ENCODE measurements at regions not wholly inside any gene's neighbourhood (a gene's known extent, or its start where the extent isn't known, plus 50 kb on each side); places are given as distances from the start of the nearest gene placed in this dataset.

- Histone ChIP-seq H3F3A (ENCODE audit: control insufficient read depth, insufficient read depth) (no peaks in the 10 kb centered on the region), H3K4me3 (ENCODE audit: low read length) (no peak overlapping the region), H3K9me3 (ENCODE audit: control insufficient read depth, insufficient read depth, low read length) (no peaks in the 10 kb centered on the region), H3K27me3 (ENCODE audit: control insufficient read depth, low read length) (no peaks in the 10 kb centered on the region), H3K4me2 (ENCODE audit: low read length) (no peak overlapping the region), H4K20me1 (ENCODE audit: control insufficient read depth, insufficient read depth, low read depth, low read length) (no peaks in the 10 kb centered on the region), H3K36me3 (ENCODE audit: control insufficient read depth, low read length) (no peaks in the 10 kb centered on the region), H3K9me2 (replicated peaks; ENCODE audit: control insufficient read depth, low read length) (no peaks in the 10 kb centered on the region), H3K4me1 (ENCODE audit: control insufficient read depth, low read length) (no peaks in the 10 kb centered on the region), H3K79me2 (ENCODE audit: control insufficient read depth, low read length) (no peaks in the 10 kb centered on the region), H3K27ac (ENCODE audit: low read depth, low read length) (no peak overlapping the region)
- TF ChIP-seq CTCF (IDR thresholded peaks at IDR 0.05; ENCODE audit: low read depth, low read length, poor library complexity, severe bottlenecking) (no peak), EZH2phosphoT487 (IDR thresholded peaks at IDR 0.05; ENCODE audit: borderline replicate concordance, low read length) (no peak)
Measured at GRCh38 chr13:105168295-105168694, 1367.2 kb downstream of the EFNB2 start.

- H3K79me2 ChIP-seq (ENCODE audit: control insufficient read depth, low read length), result no peaks in the 10 kb centered on the region
Measured at GRCh38 chr13:105167385-105167784, 1368.1 kb downstream of the EFNB2 start.

GRCh38 chr13:105165449-105166125 lies 1369.9 kb downstream of the EFNB2 start:
- no peak overlapping the region for H3K4me2 ChIP-seq (ENCODE audit: low read length)
- H4K20me1 ChIP-seq (ENCODE audit: control insufficient read depth, insufficient read depth, low read depth, low read length), result no peaks in the 10 kb centered on the region
- H3F3A ChIP-seq (ENCODE audit: control insufficient read depth, insufficient read depth), result no peaks in the 10 kb centered on the region
- H3K4me1 ChIP-seq (ENCODE audit: control insufficient read depth, low read length), result no peaks in the 10 kb centered on the region
- no peaks in the 10 kb centered on the region for H3K79me2 ChIP-seq (ENCODE audit: control insufficient read depth, low read length)
- no peaks in the 10 kb centered on the region for H3K9me2 ChIP-seq (replicated peaks; ENCODE audit: control insufficient read depth, low read length)
- no peak overlapping the region for H3K4me3 ChIP-seq (ENCODE audit: low read length)
- no peak for TF ChIP-seq CTCF (IDR thresholded peaks at IDR 0.05; ENCODE audit: low read depth, low read length, poor library complexity, severe bottlenecking)
- TF ChIP-seq EZH2phosphoT487 (IDR thresholded peaks at IDR 0.05; ENCODE audit: borderline replicate concordance, low read length), result no peak
- H3K27me3 ChIP-seq (ENCODE audit: control insufficient read depth, low read length), result no peaks in the 10 kb centered on the region
- H3K27ac ChIP-seq (ENCODE audit: low read depth, low read length), result no peak overlapping the region
- no peaks in the 10 kb centered on the region for H3K9me3 ChIP-seq (ENCODE audit: control insufficient read depth, insufficient read depth, low read length)
- H3K36me3 ChIP-seq (ENCODE audit: control insufficient read depth, low read length), result no peaks in the 10 kb centered on the region

More at GRCh38 chr13:105167385-105167784, 1368.1 kb downstream of the EFNB2 start:
- no peaks in the 10 kb centered on the region for H3K9me3 ChIP-seq (ENCODE audit: control insufficient read depth, insufficient read depth, low read length)
- no peaks in the 10 kb centered on the region for H3K27me3 ChIP-seq (ENCODE audit: control insufficient read depth, low read length)
- H4K20me1 ChIP-seq (ENCODE audit: control insufficient read depth, insufficient read depth, low read depth, low read length), result no peaks in the 10 kb centered on the region
- H3K4me1 ChIP-seq (ENCODE audit: control insufficient read depth, low read length), result no peaks in the 10 kb centered on the region
- H3K27ac ChIP-seq (ENCODE audit: low read depth, low read length), result no peak overlapping the region
- H3K9me2 ChIP-seq (replicated peaks; ENCODE audit: control insufficient read depth, low read length), result no peaks in the 10 kb centered on the region
- TF ChIP-seq CTCF (IDR thresholded peaks at IDR 0.05; ENCODE audit: low read depth, low read length, poor library complexity, severe bottlenecking) (no peak), EZH2phosphoT487 (IDR thresholded peaks at IDR 0.05; ENCODE audit: borderline replicate concordance, low read length) (no peak)
- no peaks in the 10 kb centered on the region for H3K36me3 ChIP-seq (ENCODE audit: control insufficient read depth, low read length)
- no peak overlapping the region for H3K4me3 ChIP-seq (ENCODE audit: low read length)
- no peak overlapping the region for H3K4me2 ChIP-seq (ENCODE audit: low read length)
- no peaks in the 10 kb centered on the region for H3F3A ChIP-seq (ENCODE audit: control insufficient read depth, insufficient read depth)
